Panc1 (cell line): ENCODE measurements at regions not wholly inside any gene's neighbourhood (a gene's known extent, or its start where the extent isn't known, plus 50 kb on each side); places are given as distances from the start of the nearest gene placed in this dataset.

Experiments
- ATAC-seq: fragments of 200-7000 bp; cut with Tn5 transposase; 2 replicates; pipeline ENCODE4 v1.9.1; 2020; ENCODE audit warnings: mild to moderate bottlenecking, moderate library complexity
- BruUV-seq: library from RNA; stranded (reverse); fragments of 400-500 nt; replicated peaks from 2 replicates; lab custom pipeline; 2021; lab: Mats Ljungman, UMichigan
- CTCF ChIA-PET: fragments of 300-600 bp; sonication (Branson Sonifier 250); formaldehyde crosslinking; loops from one replicate; lab custom pipeline; 2022; ENCODE audit warnings: antibody characterized with exemption; lab: Charles Lee
- POLR2A ChIA-PET: fragments of 300-600 bp; sonication (Branson Sonifier 250); formaldehyde crosslinking; loops from one replicate; lab custom pipeline; 2022; ENCODE audit warnings: antibody characterized with exemption; lab: Charles Lee
- DNase-seq: peaks from one replicate; pipeline ENCODE4 v3.0.0-alpha.2; 2010; ENCODE audit warnings: low read depth, low spot score
- H3K27ac ChIP-seq: 2 replicates; pipeline ENCODE4 v1.5.1; 2011; ENCODE audit warnings: mild to moderate bottlenecking, low read length, inconsistent platforms
- H3K27me3 ChIP-seq: fragments of 200-500 bp; sonication (Bioruptor generic); 2 replicates; pipeline ENCODE4 v1.6.0; 2014; ENCODE audit warnings: low read length, inconsistent platforms; ENCODE audit not compliant: control insufficient read depth, insufficient read depth
- H3K36me3 ChIP-seq: fragments of 200-500 bp; sonication (Bioruptor generic); 2 replicates; pipeline ENCODE4 v1.5.1; 2014; ENCODE audit warnings: inconsistent platforms, mild to moderate bottlenecking, low read length, moderate library complexity; ENCODE audit not compliant: control insufficient read depth, insufficient read depth
- H3K4me1 ChIP-seq: 2 replicates; pipeline ENCODE4 v1.5.1; 2011; ENCODE audit warnings: inconsistent platforms, mild to moderate bottlenecking, low read length, moderate library complexity; ENCODE audit not compliant: control insufficient read depth, insufficient read depth
- H3K4me3 ChIP-seq, 2 experiments: 2 replicates each; pipeline ENCODE4 v1.5.1; 2011 to 2012; ENCODE audit warnings: low read depth in 2 of 2, low read length in 2 of 2, mild to moderate bottlenecking in 2 of 2, inconsistent platforms in 1 of 2, moderate library complexity in 1 of 2
- H3K9me3 ChIP-seq: fragments of 200-500 bp; sonication (Bioruptor generic); 2 replicates; pipeline ENCODE4 v1.5.1; 2014; ENCODE audit warnings: low read depth, mild to moderate bottlenecking, inconsistent platforms, low read length, moderate library complexity; ENCODE audit not compliant: control insufficient read depth, insufficient read depth
- POLR2AphosphoS5 ChIP-seq: IDR thresholded peaks from 2 replicates; pipeline ENCODE4 v1.6.1; 2012; ENCODE audit warnings: mild to moderate bottlenecking, low read depth, low read length, moderate library complexity
- SIN3A ChIP-seq: IDR thresholded peaks from 2 replicates; pipeline ENCODE4 v1.6.1; 2012; ENCODE audit warnings: low read depth, mild to moderate bottlenecking, low read length, moderate library complexity, borderline replicate concordance; ENCODE audit not compliant: insufficient read depth
- TCF7L2 ChIP-seq: IDR thresholded peaks from 2 replicates; pipeline ENCODE4 v1.6.1; 2011; ENCODE audit warnings: mild to moderate bottlenecking, low read depth, low read length, inconsistent platforms
- in situ Hi-C: cut with HindIII; loops from 2 replicates; pipeline ENCODE4 v1.10.0; 2016; ENCODE audit warnings: low sequenced_read_pairs, low pct_unique_long_range_greater_than_20kb
- intact Hi-C: fragments of 100-400 bp; cut with micrococcal nuclease; formaldehyde crosslinking; loops from one replicate; pipeline ENCODE4 v1.10.0; 2022; ENCODE audit not compliant: unreplicated experiment
- TF ChIP-seq, protein P1 (sequence below): fragments of 450-650 bp; IDR thresholded peaks from 2 replicates; pipeline ENCODE4 v1.5.1; 2017; ENCODE audit warnings: mild to moderate bottlenecking
- TF ChIP-seq, protein P2 (sequence below), 2 experiments: IDR thresholded peaks; 2 replicates each; pipeline ENCODE4 v1.6.1; 2011 to 2012; ENCODE audit warnings: low read depth in 2 of 2, control low read depth in 1 of 2, low read length in 1 of 2, mild to moderate bottlenecking in 1 of 2, moderate library complexity in 1 of 2; ENCODE audit not compliant: insufficient read depth in 1 of 2

DNA sequence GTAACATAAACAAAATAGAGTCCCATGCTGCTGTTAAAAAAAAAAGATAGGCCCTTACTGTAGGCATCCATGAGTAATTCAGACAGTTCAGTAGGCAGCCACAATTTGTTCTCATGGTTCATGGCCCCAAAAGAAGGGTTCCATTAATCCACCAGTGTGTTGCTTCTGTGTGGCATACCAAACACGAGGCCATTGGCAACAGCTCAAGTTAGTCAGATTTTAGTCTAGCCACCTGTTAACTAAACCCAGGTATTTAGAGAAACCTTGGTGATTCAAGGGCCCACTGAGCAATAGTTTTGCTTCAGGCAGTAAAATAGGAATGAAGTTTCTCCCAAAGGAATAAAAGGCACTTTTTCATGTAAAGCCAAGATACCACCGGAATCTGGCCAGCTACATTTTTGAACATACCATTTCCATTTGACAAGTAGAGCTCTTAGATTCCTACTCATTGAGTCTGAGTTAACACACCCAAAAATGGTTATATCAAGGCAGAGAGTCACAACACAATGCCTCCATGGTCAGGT lies 80.1 kb upstream of the SRD5A2 start:
- H3K9me3 ChIP-seq: no peaks in the 10 kb centered on the region
- ATAC-seq (no peak), DNase-seq (no peak)
- H3K36me3 ChIP-seq: no peaks in the 10 kb centered on the region
- BruUV-seq: no TSS peak
- CTCF ChIA-PET: no interaction called here
- TF ChIP-seq, protein P1, sequence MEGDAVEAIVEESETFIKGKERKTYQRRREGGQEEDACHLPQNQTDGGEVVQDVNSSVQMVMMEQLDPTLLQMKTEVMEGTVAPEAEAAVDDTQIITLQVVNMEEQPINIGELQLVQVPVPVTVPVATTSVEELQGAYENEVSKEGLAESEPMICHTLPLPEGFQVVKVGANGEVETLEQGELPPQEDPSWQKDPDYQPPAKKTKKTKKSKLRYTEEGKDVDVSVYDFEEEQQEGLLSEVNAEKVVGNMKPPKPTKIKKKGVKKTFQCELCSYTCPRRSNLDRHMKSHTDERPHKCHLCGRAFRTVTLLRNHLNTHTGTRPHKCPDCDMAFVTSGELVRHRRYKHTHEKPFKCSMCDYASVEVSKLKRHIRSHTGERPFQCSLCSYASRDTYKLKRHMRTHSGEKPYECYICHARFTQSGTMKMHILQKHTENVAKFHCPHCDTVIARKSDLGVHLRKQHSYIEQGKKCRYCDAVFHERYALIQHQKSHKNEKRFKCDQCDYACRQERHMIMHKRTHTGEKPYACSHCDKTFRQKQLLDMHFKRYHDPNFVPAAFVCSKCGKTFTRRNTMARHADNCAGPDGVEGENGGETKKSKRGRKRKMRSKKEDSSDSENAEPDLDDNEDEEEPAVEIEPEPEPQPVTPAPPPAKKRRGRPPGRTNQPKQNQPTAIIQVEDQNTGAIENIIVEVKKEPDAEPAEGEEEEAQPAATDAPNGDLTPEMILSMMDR: no peak
- TF ChIP-seq, protein P2, sequence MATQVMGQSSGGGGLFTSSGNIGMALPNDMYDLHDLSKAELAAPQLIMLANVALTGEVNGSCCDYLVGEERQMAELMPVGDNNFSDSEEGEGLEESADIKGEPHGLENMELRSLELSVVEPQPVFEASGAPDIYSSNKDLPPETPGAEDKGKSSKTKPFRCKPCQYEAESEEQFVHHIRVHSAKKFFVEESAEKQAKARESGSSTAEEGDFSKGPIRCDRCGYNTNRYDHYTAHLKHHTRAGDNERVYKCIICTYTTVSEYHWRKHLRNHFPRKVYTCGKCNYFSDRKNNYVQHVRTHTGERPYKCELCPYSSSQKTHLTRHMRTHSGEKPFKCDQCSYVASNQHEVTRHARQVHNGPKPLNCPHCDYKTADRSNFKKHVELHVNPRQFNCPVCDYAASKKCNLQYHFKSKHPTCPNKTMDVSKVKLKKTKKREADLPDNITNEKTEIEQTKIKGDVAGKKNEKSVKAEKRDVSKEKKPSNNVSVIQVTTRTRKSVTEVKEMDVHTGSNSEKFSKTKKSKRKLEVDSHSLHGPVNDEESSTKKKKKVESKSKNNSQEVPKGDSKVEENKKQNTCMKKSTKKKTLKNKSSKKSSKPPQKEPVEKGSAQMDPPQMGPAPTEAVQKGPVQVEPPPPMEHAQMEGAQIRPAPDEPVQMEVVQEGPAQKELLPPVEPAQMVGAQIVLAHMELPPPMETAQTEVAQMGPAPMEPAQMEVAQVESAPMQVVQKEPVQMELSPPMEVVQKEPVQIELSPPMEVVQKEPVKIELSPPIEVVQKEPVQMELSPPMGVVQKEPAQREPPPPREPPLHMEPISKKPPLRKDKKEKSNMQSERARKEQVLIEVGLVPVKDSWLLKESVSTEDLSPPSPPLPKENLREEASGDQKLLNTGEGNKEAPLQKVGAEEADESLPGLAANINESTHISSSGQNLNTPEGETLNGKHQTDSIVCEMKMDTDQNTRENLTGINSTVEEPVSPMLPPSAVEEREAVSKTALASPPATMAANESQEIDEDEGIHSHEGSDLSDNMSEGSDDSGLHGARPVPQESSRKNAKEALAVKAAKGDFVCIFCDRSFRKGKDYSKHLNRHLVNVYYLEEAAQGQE (IDR thresholded peaks at IDR 0.05; ENCODE audit: insufficient read depth in 1 of 2, low read depth in 2 of 2, low read length in 1 of 2): no peak
- TF ChIP-seq TCF7L2: no peak
- H3K4me3 ChIP-seq: no peak overlapping the region
- in situ Hi-C loops (no loop called here), intact Hi-C loops (no loop called here)
- no peak overlapping the region for H3K27ac ChIP-seq
- no peaks in the 10 kb centered on the region for H3K4me1 ChIP-seq
- no peaks in the 10 kb centered on the region; the same call in 1 of the 2 replicates for H3K27me3 ChIP-seq
- POLR2A ChIA-PET: no interaction called here

DNA sequence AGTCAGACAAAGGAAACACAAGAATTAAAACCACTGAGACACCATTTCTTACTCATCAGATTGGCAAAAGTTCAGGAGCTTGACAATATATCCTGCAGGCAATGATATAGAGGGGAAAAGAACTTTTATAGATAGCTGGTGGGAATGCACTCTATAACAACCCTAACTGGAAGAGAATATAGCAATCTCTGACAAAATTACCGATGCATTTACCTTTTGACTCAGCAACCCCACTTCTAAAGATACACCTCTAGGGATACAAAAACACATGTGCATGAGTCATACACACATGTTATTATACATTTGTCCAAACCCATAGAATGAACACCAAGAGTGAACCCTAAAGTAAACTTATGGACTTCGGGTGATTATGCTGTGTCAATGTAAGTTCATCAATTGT lies 79.4 kb upstream of the SRD5A2 start:
- DNase-seq (no peak), ATAC-seq (no peak)
- TF ChIP-seq, protein P1: no peak
- no peak for TF ChIP-seq POLR2AphosphoS5
- no peak for TF ChIP-seq TCF7L2
- TF ChIP-seq, protein P2 (IDR thresholded peaks at IDR 0.05; ENCODE audit: insufficient read depth in 1 of 2, low read depth in 2 of 2, low read length in 1 of 2): no peak
- TF ChIP-seq SIN3A: no peak
- H3K36me3 ChIP-seq: no peaks in the 10 kb centered on the region
- no peak overlapping the region for H3K4me3 ChIP-seq
- no peaks in the 10 kb centered on the region for H3K4me1 ChIP-seq
- ChIA-PET POLR2A (no interaction called here), CTCF (no interaction called here)
- no TSS peak for BruUV-seq
- no peak overlapping the region for H3K27ac ChIP-seq
- no peaks in the 10 kb centered on the region; the same call in 1 of the 2 replicates for H3K27me3 ChIP-seq
- in situ Hi-C loops: no loop called here
- no peaks in the 10 kb centered on the region for H3K9me3 ChIP-seq
- intact Hi-C loops: no loop called here
